Small intestine (tissue), 7 donors: ENCODE measurements at regions not wholly inside any gene's neighbourhood (a gene's known extent, or its start where the extent isn't known, plus 50 kb on each side); places are given as distances from the start of the nearest gene placed in this dataset.

Experiments used
- DNase-seq, 2 donors: peaks; one replicate each; pipeline versions ENCODE4 v3.0.0 to v3.0.0-alpha.2; 2013
- FAIRE-seq: peaks from 2 replicates; lab custom pipeline; 2012; peaks lifted over from hg19 to GRCh38; lab: Jason Lieb, UNC
- H3K27ac ChIP-seq, 3 donors: one replicate each; pipeline ENCODE4 v1.5.1; 2013; ENCODE audit warnings: low read length in 2 of 3, mild to moderate bottlenecking in 2 of 3, control low read depth in 1 of 3, inconsistent platforms in 1 of 3, low read depth in 1 of 3, moderate library complexity in 1 of 3
- H3K27me3 ChIP-seq, 3 donors: one replicate each; pipeline ENCODE4 v1.6.1; 2013; ENCODE audit warnings: low read length in 3 of 3, inconsistent platforms in 1 of 3; ENCODE audit not compliant: control insufficient read depth in 3 of 3, insufficient read depth in 3 of 3
- H3K36me3 ChIP-seq, 3 donors: one replicate each; pipeline ENCODE4 v1.6.1; 2013; ENCODE audit warnings: low read length in 3 of 3, inconsistent platforms in 1 of 3, low read depth in 1 of 3, mild to moderate bottlenecking in 1 of 3, moderate library complexity in 1 of 3; ENCODE audit not compliant: control insufficient read depth in 3 of 3, insufficient read depth in 2 of 3
- H3K4me1 ChIP-seq, 3 donors: one replicate each; pipeline ENCODE4 v1.6.1; 2013; ENCODE audit warnings: low read length in 2 of 3, inconsistent platforms in 1 of 3, low read depth in 1 of 3, mild to moderate bottlenecking in 1 of 3, moderate library complexity in 1 of 3; ENCODE audit not compliant: control insufficient read depth in 3 of 3, insufficient read depth in 2 of 3
- H3K4me3 ChIP-seq, 3 donors: one replicate each; pipeline ENCODE4 v1.5.1; 2013; ENCODE audit warnings: low read length in 3 of 3, control low read depth in 1 of 3, inconsistent platforms in 1 of 3, low read depth in 1 of 3, mild to moderate bottlenecking in 1 of 3, moderate library complexity in 1 of 3
- H3K9me3 ChIP-seq, 2 donors: one replicate each; pipeline ENCODE4 v1.6.1; 2013; ENCODE audit warnings: low read depth in 1 of 2, low read length in 1 of 2; ENCODE audit not compliant: control insufficient read depth in 2 of 2, insufficient read depth in 1 of 2
- WGBS, 3 donors: extraction: QIAGEN DNeasy Blood & Tissue Kit; methylation state at CpG; one replicate each; pipeline ENCODE4 v1.1.7; 2013; 5-methylcytosine and 5-hydroxymethylcytosine counted together
- donor health status: healthy with polysubstance abuse.
- donor health status: control.
- donor health status: control.
- donor health status: Bipolar disorder and iron deficiency.
- donor health status: healthy.

- Histone ChIP-seq H3K9me3 (peaks cover 1 to 2% of the 10 kb centered on the region in 2 donors), H3K36me3 (no peaks in the 10 kb centered on the region), H3K4me1 (no peaks in the 10 kb centered on the region), H3K4me3 (no peak overlapping the region), H3K27ac (no peak overlapping the region), H3K27me3 (no peaks in the 10 kb centered on the region)
- no peak for FAIRE-seq
- WGBS, 3 donors = 68 to 81% (median 74%) methylated on average over 6 of the region's 6 CpGs
- DNase-seq = no peak
These were observed 596.1 kb downstream of the QKI start for GRCh38 chr6:164010441-164011103.

GRCh38 chr6:164008902-164009301 is 594.4 kb downstream of the QKI start:
- Histone ChIP-seq H3K9me3 (no peaks in the 10 kb centered on the region), H3K4me1 (no peaks in the 10 kb centered on the region), H3K27ac (no peak overlapping the region), H3K4me3 (no peak overlapping the region), H3K36me3 (no peaks in the 10 kb centered on the region), H3K27me3 (no peaks in the 10 kb centered on the region)
- FAIRE-seq (no peak), DNase-seq (no peak)
- WGBS, 3 donors = 83 to 90% (median 86%) methylated on average over 4 of the region's 4 CpGs

GRCh38 chr6:164007881-164008280 is 593.4 kb downstream of the QKI start:
- Histone ChIP-seq H3K27me3 (no peaks in the 10 kb centered on the region), H3K4me3 (no peak overlapping the region), H3K36me3 (no peaks in the 10 kb centered on the region), H3K27ac (no peak overlapping the region), H3K4me1 (no peaks in the 10 kb centered on the region), H3K9me3 (no peaks in the 10 kb centered on the region)
- FAIRE-seq = no peak
- DNase-seq = no peak
- WGBS, 3 donors = 73 to 80% (median 78%) methylated on average over 7 of the region's 7 CpGs

GRCh38 chr6:164006459-164006858 is 591.9 kb downstream of the QKI start:
- no peaks in the 10 kb centered on the region for H3K36me3 ChIP-seq
- no peak for DNase-seq
- 87 to 93% (median 93%) methylated on average over 6 of the region's 6 CpGs for WGBS, 3 donors
- no peaks in the 10 kb centered on the region for H3K27me3 ChIP-seq
- no peak overlapping the region for H3K4me3 ChIP-seq
- H3K9me3 ChIP-seq = peaks cover 0 to 1% of the 10 kb centered on the region in 2 donors
- H3K4me1 ChIP-seq = no peaks in the 10 kb centered on the region
- FAIRE-seq = no peak
- no peak overlapping the region for H3K27ac ChIP-seq

GRCh38 chr6:164005004-164005711 is 590.6 kb downstream of the QKI start:
- Histone ChIP-seq H3K36me3 (no peaks in the 10 kb centered on the region), H3K4me3 (no peak overlapping the region), H3K9me3 (peaks cover 0 to 1% of the 10 kb centered on the region in 2 donors), H3K27me3 (no peaks in the 10 kb centered on the region), H3K4me1 (no peaks in the 10 kb centered on the region), H3K27ac (no peak overlapping the region)
- 52 to 61% (median 53%) methylated on average over 4 of the region's 4 CpGs for WGBS, 3 donors
- FAIRE-seq (no peak), DNase-seq (no peak)

- H3K27me3 ChIP-seq = no peaks in the 10 kb centered on the region
- no peaks in the 10 kb centered on the region for H3K36me3 ChIP-seq
- peaks cover 0 to 1% of the 10 kb centered on the region in 2 donors for H3K9me3 ChIP-seq
- FAIRE-seq (no peak), DNase-seq (no peak)
- no peaks in the 10 kb centered on the region for H3K4me1 ChIP-seq
- no peak overlapping the region for H3K27ac ChIP-seq
- WGBS, 3 donors = 92 to 96% (median 95%) methylated on average over 4 of the region's 4 CpGs
- H3K4me3 ChIP-seq = no peak overlapping the region
These were observed 585.8 kb downstream of the QKI start for GRCh38 chr6:164000276-164000675.

GRCh38 chr6:163999475-164000125 is 585.1 kb downstream of the QKI start:
- Histone ChIP-seq H3K4me1 (no peaks in the 10 kb centered on the region), H3K4me3 (no peak overlapping the region), H3K27me3 (no peaks in the 10 kb centered on the region), H3K27ac (no peak overlapping the region), H3K9me3 (peaks cover 0 to 1% of the 10 kb centered on the region in 2 donors), H3K36me3 (no peaks in the 10 kb centered on the region)
- WGBS, 3 donors = 65 to 83% (median 82%) methylated on average over 10 of the region's 10 CpGs
- DNase-seq (no peak), FAIRE-seq (no peak)

- Histone ChIP-seq H3K4me3 (no peak overlapping the region), H3K36me3 (no peaks in the 10 kb centered on the region), H3K27me3 (no peaks in the 10 kb centered on the region), H3K9me3 (peaks cover 0 to 1% of the 10 kb centered on the region in 2 donors), H3K27ac (no peak overlapping the region), H3K4me1 (no peaks in the 10 kb centered on the region)
- WGBS, 3 donors = 65 to 85% (median 72%) methylated on average over 3 of the region's 3 CpGs
- no peak for DNase-seq
- no peak for FAIRE-seq
These were observed 584.0 kb downstream of the QKI start for GRCh38 chr6:163998496-163998895.
